B cell (primary cell): ENCODE measurements at regions not wholly inside any gene's neighbourhood (a gene's known extent, or its start where the extent isn't known, plus 50 kb on each side); places are given as distances from the start of the nearest gene placed in this dataset.

Experiments
- EZH2 ChIP-seq: IDR thresholded peaks from 2 replicates; pipeline ENCODE4 v1.6.1; 2012; ENCODE audit warnings: borderline replicate concordance, low read depth, mild to moderate bottlenecking, moderate library complexity, low read length; ENCODE audit not compliant: insufficient read depth, poor library complexity, severe bottlenecking
- TF ChIP-seq, protein P1 (sequence below): fragments of 200-600 bp; IDR thresholded peaks from one replicate; pipeline ENCODE4 v1.8.0; 2022; ENCODE audit warnings: antibody characterized with exemption, mild to moderate bottlenecking

DNA sequence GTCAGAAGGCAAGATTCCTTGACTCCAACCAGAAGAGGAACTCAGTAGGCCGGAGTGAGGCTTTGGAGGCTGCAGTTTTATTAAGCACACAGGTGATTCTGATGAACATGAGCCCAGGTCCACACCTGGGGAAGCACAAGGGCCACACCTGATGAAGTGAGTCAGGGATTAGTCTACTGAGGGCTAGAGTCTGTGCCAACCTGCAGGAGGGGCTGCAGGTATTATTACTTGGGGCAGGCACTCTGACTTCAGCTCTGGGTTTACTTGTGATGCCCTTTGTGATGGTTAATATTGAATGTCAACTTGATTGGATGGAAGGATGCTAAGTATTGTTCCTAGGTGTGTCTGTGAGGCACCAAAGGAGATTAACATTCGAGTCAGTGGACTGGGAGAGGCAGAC is 75.2 kb upstream of the ZCCHC2 start:
- TF ChIP-seq, protein P1, sequence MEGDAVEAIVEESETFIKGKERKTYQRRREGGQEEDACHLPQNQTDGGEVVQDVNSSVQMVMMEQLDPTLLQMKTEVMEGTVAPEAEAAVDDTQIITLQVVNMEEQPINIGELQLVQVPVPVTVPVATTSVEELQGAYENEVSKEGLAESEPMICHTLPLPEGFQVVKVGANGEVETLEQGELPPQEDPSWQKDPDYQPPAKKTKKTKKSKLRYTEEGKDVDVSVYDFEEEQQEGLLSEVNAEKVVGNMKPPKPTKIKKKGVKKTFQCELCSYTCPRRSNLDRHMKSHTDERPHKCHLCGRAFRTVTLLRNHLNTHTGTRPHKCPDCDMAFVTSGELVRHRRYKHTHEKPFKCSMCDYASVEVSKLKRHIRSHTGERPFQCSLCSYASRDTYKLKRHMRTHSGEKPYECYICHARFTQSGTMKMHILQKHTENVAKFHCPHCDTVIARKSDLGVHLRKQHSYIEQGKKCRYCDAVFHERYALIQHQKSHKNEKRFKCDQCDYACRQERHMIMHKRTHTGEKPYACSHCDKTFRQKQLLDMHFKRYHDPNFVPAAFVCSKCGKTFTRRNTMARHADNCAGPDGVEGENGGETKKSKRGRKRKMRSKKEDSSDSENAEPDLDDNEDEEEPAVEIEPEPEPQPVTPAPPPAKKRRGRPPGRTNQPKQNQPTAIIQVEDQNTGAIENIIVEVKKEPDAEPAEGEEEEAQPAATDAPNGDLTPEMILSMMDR, result no peak
- TF ChIP-seq EZH2, result no peak
